HL-60 (cell line): ENCODE measurements at regions not wholly inside any gene's neighbourhood (a gene's known extent, or its start where the extent isn't known, plus 50 kb on each side); places are given as distances from the start of the nearest gene placed in this dataset.

Experiments
- DNase-seq, 2 experiments: peaks; one replicate each; pipeline ENCODE4 v3.0.0-alpha.2; 2010 to 2020; ENCODE audit warnings: low read depth in 1 of 2, low spot score in 1 of 2
- H3K27ac ChIP-seq: fragments of 250-450 bp; sonication (Bioruptor Pico); replicated peaks from 2 replicates; pipeline ENCODE4 v1.5.1; 2020; ENCODE audit warnings: mild to moderate bottlenecking, moderate library complexity
- H3K27me3 ChIP-seq: fragments of 250-450 bp; sonication (Bioruptor Pico); 2 replicates; pipeline ENCODE4 v1.5.1; 2021; ENCODE audit warnings: mild to moderate bottlenecking, moderate library complexity; ENCODE audit not compliant: insufficient read depth, poor library complexity, severe bottlenecking
- H3K4me3 ChIP-seq: replicated peaks from 2 replicates; pipeline ENCODE4 v1.5.1; 2011; ENCODE audit warnings: mild to moderate bottlenecking, control low read depth, low read length; ENCODE audit not compliant: insufficient read depth
- GABPA ChIP-seq: IDR thresholded peaks from 2 replicates; pipeline ENCODE4 v1.6.1; 2012; ENCODE audit warnings: low read depth
- POLR2AphosphoS5 ChIP-seq: IDR thresholded peaks from 2 replicates; pipeline ENCODE4 v1.6.1; 2012; ENCODE audit warnings: low read depth
- SPI1 ChIP-seq: IDR thresholded peaks from 2 replicates; pipeline ENCODE4 v1.6.1; 2012; ENCODE audit warnings: low read depth, mild to moderate bottlenecking, borderline replicate concordance
- TF ChIP-seq, protein P1 (sequence below): IDR thresholded peaks from one replicate; pipeline ENCODE4 v1.5.1; 2011; ENCODE audit warnings: low read length, control low read depth, inconsistent platforms; ENCODE audit not compliant: insufficient read depth
- TF ChIP-seq, protein P2 (sequence below): IDR thresholded peaks from 2 replicates; pipeline ENCODE4 v1.6.1; 2012; ENCODE audit warnings: low read depth; ENCODE audit not compliant: insufficient replicate concordance

- no peaks in the 10 kb centered on the region for H3K27me3 ChIP-seq
- TF ChIP-seq, protein P1, sequence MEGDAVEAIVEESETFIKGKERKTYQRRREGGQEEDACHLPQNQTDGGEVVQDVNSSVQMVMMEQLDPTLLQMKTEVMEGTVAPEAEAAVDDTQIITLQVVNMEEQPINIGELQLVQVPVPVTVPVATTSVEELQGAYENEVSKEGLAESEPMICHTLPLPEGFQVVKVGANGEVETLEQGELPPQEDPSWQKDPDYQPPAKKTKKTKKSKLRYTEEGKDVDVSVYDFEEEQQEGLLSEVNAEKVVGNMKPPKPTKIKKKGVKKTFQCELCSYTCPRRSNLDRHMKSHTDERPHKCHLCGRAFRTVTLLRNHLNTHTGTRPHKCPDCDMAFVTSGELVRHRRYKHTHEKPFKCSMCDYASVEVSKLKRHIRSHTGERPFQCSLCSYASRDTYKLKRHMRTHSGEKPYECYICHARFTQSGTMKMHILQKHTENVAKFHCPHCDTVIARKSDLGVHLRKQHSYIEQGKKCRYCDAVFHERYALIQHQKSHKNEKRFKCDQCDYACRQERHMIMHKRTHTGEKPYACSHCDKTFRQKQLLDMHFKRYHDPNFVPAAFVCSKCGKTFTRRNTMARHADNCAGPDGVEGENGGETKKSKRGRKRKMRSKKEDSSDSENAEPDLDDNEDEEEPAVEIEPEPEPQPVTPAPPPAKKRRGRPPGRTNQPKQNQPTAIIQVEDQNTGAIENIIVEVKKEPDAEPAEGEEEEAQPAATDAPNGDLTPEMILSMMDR = no peak
- TF ChIP-seq POLR2AphosphoS5 = no peak
- TF ChIP-seq SPI1 = no peak
- TF ChIP-seq GABPA = no peak
- TF ChIP-seq, protein P2, sequence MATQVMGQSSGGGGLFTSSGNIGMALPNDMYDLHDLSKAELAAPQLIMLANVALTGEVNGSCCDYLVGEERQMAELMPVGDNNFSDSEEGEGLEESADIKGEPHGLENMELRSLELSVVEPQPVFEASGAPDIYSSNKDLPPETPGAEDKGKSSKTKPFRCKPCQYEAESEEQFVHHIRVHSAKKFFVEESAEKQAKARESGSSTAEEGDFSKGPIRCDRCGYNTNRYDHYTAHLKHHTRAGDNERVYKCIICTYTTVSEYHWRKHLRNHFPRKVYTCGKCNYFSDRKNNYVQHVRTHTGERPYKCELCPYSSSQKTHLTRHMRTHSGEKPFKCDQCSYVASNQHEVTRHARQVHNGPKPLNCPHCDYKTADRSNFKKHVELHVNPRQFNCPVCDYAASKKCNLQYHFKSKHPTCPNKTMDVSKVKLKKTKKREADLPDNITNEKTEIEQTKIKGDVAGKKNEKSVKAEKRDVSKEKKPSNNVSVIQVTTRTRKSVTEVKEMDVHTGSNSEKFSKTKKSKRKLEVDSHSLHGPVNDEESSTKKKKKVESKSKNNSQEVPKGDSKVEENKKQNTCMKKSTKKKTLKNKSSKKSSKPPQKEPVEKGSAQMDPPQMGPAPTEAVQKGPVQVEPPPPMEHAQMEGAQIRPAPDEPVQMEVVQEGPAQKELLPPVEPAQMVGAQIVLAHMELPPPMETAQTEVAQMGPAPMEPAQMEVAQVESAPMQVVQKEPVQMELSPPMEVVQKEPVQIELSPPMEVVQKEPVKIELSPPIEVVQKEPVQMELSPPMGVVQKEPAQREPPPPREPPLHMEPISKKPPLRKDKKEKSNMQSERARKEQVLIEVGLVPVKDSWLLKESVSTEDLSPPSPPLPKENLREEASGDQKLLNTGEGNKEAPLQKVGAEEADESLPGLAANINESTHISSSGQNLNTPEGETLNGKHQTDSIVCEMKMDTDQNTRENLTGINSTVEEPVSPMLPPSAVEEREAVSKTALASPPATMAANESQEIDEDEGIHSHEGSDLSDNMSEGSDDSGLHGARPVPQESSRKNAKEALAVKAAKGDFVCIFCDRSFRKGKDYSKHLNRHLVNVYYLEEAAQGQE = no peak
- DNase-seq = no peak
- H3K27ac ChIP-seq = no peak overlapping the region
- no peak overlapping the region for H3K4me3 ChIP-seq
Observed at GRCh38 chr21:32941263-32941662, 84.5 kb upstream of the OLIG2 start.

- DNase-seq = no peak
Observed at GRCh38 chr21:32946654-32947053, 79.1 kb upstream of the OLIG2 start.

DNA sequence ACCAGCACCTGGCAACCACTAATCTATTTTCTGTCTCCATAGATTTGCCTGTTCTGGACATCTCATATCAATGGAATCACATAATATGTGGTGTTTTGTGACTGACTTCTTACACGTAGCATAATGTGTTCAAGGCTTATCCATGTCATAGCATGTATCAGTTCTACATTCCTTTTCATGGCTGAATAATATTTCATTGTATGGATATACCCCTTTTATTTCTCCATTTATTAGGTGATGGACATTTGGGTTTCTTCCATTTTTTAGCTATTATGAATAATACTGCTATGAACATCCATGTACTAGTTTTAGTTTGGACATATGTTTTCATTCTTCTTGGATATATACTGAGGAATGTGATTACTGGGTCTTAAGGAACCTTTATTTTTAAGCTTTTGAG lies 78.0 kb upstream of the OLIG2 start:
- Histone ChIP-seq H3K27ac (no peak overlapping the region), H3K4me3 (no peak overlapping the region), H3K27me3 (no peaks in the 10 kb centered on the region)
- DNase-seq = no peak
- TF ChIP-seq, protein P1 = no peak
- TF ChIP-seq POLR2AphosphoS5 (no peak), GABPA (no peak), SPI1 (no peak)
- TF ChIP-seq, protein P2 = no peak

More at GRCh38 chr21:32946654-32947053, 79.1 kb upstream of the OLIG2 start:
- no peak for TF ChIP-seq GABPA
- TF ChIP-seq, protein P1 = no peak
- TF ChIP-seq SPI1 = no peak
- TF ChIP-seq, protein P2 = no peak
- no peak for TF ChIP-seq POLR2AphosphoS5
- no peak overlapping the region for H3K27ac ChIP-seq
- H3K27me3 ChIP-seq = no peaks in the 10 kb centered on the region
- H3K4me3 ChIP-seq = no peak overlapping the region
